Suprapubic skin (tissue), 3 donors: ENCODE measurements at regions not wholly inside any gene's neighbourhood (a gene's known extent, or its start where the extent isn't known, plus 50 kb on each side); places are given as distances from the start of the nearest gene placed in this dataset.

Experiments
- EP300 ChIP-seq: sonication (generic); formaldehyde crosslinking; IDR thresholded peaks from one replicate; pipeline ENCODE4 v1.6.1; 2017; ENCODE audit warnings: antibody characterized with exemption
- POLR2A ChIP-seq, 2 donors: fragments of 450-650 bp; IDR thresholded peaks; one replicate each; pipeline ENCODE4 v1.6.1; 2017; ENCODE audit warnings: antibody characterized with exemption in 2 of 2, mild to moderate bottlenecking in 2 of 2, moderate library complexity in 2 of 2
- TF ChIP-seq, protein P1 (sequence below), 2 donors: fragments of 200-600 bp in 1 of 2; fragments of 450-650 bp in 1 of 2; sonication (generic) in 1 of 2; IDR thresholded peaks; one replicate each; pipeline ENCODE4 v1.5.1; 2016 to 2019; ENCODE audit warnings: antibody characterized with exemption in 2 of 2, mild to moderate bottlenecking in 1 of 2, moderate library complexity in 1 of 2

- TF ChIP-seq EP300 (no peak), POLR2A (IDR thresholded peaks at IDR 0.05) (no peak)
- TF ChIP-seq, protein P1, sequence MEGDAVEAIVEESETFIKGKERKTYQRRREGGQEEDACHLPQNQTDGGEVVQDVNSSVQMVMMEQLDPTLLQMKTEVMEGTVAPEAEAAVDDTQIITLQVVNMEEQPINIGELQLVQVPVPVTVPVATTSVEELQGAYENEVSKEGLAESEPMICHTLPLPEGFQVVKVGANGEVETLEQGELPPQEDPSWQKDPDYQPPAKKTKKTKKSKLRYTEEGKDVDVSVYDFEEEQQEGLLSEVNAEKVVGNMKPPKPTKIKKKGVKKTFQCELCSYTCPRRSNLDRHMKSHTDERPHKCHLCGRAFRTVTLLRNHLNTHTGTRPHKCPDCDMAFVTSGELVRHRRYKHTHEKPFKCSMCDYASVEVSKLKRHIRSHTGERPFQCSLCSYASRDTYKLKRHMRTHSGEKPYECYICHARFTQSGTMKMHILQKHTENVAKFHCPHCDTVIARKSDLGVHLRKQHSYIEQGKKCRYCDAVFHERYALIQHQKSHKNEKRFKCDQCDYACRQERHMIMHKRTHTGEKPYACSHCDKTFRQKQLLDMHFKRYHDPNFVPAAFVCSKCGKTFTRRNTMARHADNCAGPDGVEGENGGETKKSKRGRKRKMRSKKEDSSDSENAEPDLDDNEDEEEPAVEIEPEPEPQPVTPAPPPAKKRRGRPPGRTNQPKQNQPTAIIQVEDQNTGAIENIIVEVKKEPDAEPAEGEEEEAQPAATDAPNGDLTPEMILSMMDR (IDR thresholded peaks at IDR 0.05): no peak
Measured at GRCh38 chr11:113579292-113579940, 104.2 kb upstream of the DRD2 start.
